ENCODE measurements at regions not wholly inside any gene's neighbourhood (a gene's known extent, or its start where the extent isn't known, plus 50 kb on each side); places are given as distances from the start of the nearest gene placed in this dataset.

GRCh38 chr20:57890202-57890800 is 180.5 kb upstream of the PMEPA1 start:
- DNase-seq: no peak

GRCh38 chr20:57888591-57888990 is 178.8 kb upstream of the PMEPA1 start:
- no peak for DNase-seq

GRCh38 chr20:57884956-57885355 is 175.1 kb upstream of the PMEPA1 start:
- DNase-seq: no peak

GRCh38 chr20:57883761-57884160 is 173.9 kb upstream of the PMEPA1 start:
- no peak for DNase-seq

GRCh38 chr20:57883224-57883623 is 173.4 kb upstream of the PMEPA1 start:
- no peak for DNase-seq

GRCh38 chr20:57882451-57883161 is 172.8 kb upstream of the PMEPA1 start:
- DNase-seq: no peak

GRCh38 chr20:57881466-57882385 is 171.9 kb upstream of the PMEPA1 start:
- DNase-seq: no peak

- no peak for DNase-seq
Measured at GRCh38 chr20:57880571-57880892, 170.7 kb upstream of the PMEPA1 start.

GRCh38 chr20:57879779-57880570 is 170.2 kb upstream of the PMEPA1 start:
- DNase-seq: no peak

GRCh38 chr20:57879437-57879778 is 169.6 kb upstream of the PMEPA1 start:
- no peak for DNase-seq

GRCh38 chr20:57878786-57879424 is 169.1 kb upstream of the PMEPA1 start:
- no peak for DNase-seq

GRCh38 chr20:57877995-57878394 is 168.2 kb upstream of the PMEPA1 start:
- DNase-seq: no peak

GRCh38 chr20:57877131-57877824 is 167.5 kb upstream of the PMEPA1 start:
- no peak for DNase-seq

- no peak for DNase-seq
Measured at GRCh38 chr20:57876163-57876562, 166.3 kb upstream of the PMEPA1 start.

GRCh38 chr20:57874141-57874540 is 164.3 kb upstream of the PMEPA1 start:
- no peak for DNase-seq

- no peak for DNase-seq
Measured at GRCh38 chr20:57872816-57873409, 163.1 kb upstream of the PMEPA1 start.

GRCh38 chr20:57871237-57871632 is 161.4 kb upstream of the PMEPA1 start:
- DNase-seq: no peak

GRCh38 chr20:57870597-57871236 is 160.9 kb upstream of the PMEPA1 start:
- DNase-seq: no peak

GRCh38 chr20:57869951-57870315 is 160.1 kb upstream of the PMEPA1 start:
- no peak for DNase-seq

- no peak for DNase-seq
Measured at GRCh38 chr20:57869291-57869950, 159.6 kb upstream of the PMEPA1 start.

- DNase-seq: no peak
Measured at GRCh38 chr20:57868310-57868709, 158.5 kb upstream of the PMEPA1 start.

All from NCI-H2081 treated with DMSO at 0.1 percent for 48 hours (cell line).